GM12864 (cell line): ENCODE measurements at regions not wholly inside any gene's neighbourhood (a gene's known extent, or its start where the extent isn't known, plus 50 kb on each side); places are given as distances from the start of the nearest gene placed in this dataset.

Experiments
- DNase-seq: peaks from one replicate; pipeline ENCODE4 v3.0.0-alpha.2; 2011; ENCODE audit warnings: low read depth
- H3K4me3 ChIP-seq: 2 replicates; pipeline ENCODE4 v1.5.1; 2011; ENCODE audit warnings: mild to moderate bottlenecking, low read depth, low read length, control low read depth
- CTCF ChIP-seq: IDR thresholded peaks from 2 replicates; pipeline ENCODE4 v1.5.1; 2011; ENCODE audit warnings: low read depth, mild to moderate bottlenecking, moderate library complexity, low read length, control low read depth, inconsistent platforms; ENCODE audit errors: missing control alignments

GRCh38 chr4:57291911-57292310 lies 181.7 kb upstream of the IGFBP7 start:
- no peak for TF ChIP-seq CTCF

GRCh38 chr4:57287687-57288604 lies 177.8 kb upstream of the IGFBP7 start:
- no peak for TF ChIP-seq CTCF
- H3K4me3 ChIP-seq, result no peak overlapping the region
- DNase-seq, result no peak

More at GRCh38 chr4:57291911-57292310, 181.7 kb upstream of the IGFBP7 start:
- H3K4me3 ChIP-seq, result no peak overlapping the region
- DNase-seq, result no peak

- no peak overlapping the region for H3K4me3 ChIP-seq
- DNase-seq, result no peak
Measured at GRCh38 chr4:57282933-57283310, 172.7 kb upstream of the IGFBP7 start.

GRCh38 chr4:57280481-57280880 lies 170.3 kb upstream of the IGFBP7 start:
- no peak overlapping the region for H3K4me3 ChIP-seq
- no peak for TF ChIP-seq CTCF
- no peak for DNase-seq

More at GRCh38 chr4:57282933-57283310, 172.7 kb upstream of the IGFBP7 start:
- TF ChIP-seq CTCF, result no peak

- DNase-seq, result no peak
- no peak overlapping the region for H3K4me3 ChIP-seq
- TF ChIP-seq CTCF, result no peak
Measured at GRCh38 chr4:57278780-57279179, 168.6 kb upstream of the IGFBP7 start.

- no peak for DNase-seq
- TF ChIP-seq CTCF, result no peak
- no peak overlapping the region for H3K4me3 ChIP-seq
Measured at GRCh38 chr4:57274082-57274481, 163.9 kb upstream of the IGFBP7 start.

GRCh38 chr4:57270346-57270745 lies 160.2 kb upstream of the IGFBP7 start:
- no peak for TF ChIP-seq CTCF
- DNase-seq, result no peak
- H3K4me3 ChIP-seq, result no peak overlapping the region
